GM18867 (cell line): ENCODE measurements at regions not wholly inside any gene's neighbourhood (a gene's known extent, or its start where the extent isn't known, plus 50 kb on each side); places are given as distances from the start of the nearest gene placed in this dataset.

Source experiments
- ATAC-seq: cut with Tn5 transposase; IDR thresholded peaks from one replicate; pipeline ENCODE4 v1.9.1; 2021; ENCODE audit warnings: mild to moderate bottlenecking, moderate library complexity; ENCODE audit not compliant: unreplicated experiment

DNA sequence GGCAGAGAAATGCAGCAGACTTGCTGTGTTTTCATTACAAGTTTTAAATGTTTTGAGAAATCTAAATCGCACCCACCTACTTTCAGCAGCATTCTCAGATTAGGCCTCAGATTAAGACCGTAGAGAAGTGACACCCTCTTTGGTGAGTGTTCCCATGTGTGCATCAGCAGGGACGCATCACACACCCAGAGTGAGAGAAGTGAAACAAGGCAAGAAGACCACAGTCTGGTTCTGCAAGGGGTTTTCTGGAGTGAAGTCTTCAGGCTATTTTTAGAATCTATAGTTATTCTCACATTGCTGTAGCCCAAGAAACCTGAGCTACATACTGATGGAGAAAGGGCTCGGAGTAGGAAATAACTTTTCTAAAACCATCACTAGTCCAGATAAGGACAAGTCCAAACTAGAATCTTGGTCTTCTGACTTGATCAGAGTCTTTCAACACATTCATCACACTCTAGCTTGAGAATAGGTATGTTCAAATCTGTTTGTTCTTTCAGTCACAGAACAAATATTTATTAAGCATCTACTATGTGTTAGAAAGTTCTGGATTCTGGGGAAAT is 1216.6 kb upstream of the PIK3C3 start:
- peak; percentile 79 for ATAC-seq

DNA sequence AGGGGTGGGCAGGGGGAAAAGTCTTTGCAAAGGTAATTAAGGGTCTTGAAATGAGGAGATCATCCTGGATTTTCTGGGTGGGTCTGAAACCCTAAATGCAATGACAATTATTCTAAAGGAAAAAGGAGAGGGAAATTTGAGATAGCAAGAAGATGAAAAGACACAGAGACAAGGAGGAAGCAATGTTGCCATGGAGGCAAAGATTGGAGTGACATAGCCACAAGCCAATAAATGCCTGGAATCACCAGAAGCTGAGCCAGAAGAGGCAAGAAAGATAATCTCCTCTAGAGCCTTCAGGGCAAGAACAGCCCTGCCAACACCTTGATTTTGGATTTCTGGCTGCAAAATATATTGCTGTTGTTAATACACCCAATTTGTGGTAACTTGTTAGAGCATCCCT is 1246.3 kb upstream of the PIK3C3 start:
- ATAC-seq, result no peak

DNA sequence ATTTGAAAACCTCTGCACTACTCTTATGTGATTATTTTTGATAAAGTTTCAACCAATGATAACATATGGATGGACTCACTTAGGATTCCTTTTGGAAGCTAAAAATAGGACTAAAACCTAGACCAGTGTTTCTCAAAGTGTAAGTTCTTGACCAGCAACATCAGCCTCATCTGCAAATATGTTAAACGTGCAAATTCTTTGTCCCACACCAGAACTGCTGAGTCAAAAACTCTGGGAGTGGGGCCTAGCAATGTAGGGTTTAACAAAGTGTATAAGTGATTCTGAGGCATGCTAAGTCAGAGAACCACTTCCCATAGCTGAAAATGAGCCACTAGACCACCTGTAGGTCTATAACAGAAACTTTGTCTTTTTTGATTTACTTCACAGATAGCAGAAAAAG is 1247.2 kb upstream of the PIK3C3 start:
- no peak for ATAC-seq

- ATAC-seq, result no peak
Measured at GRCh38 chr18:40698129-40698528, 1256.9 kb upstream of the PIK3C3 start.

- ATAC-seq, result no peak
Measured at GRCh38 chr18:40695526-40695925, 1259.5 kb upstream of the PIK3C3 start.

GRCh38 chr18:40692871-40693270 is 1262.2 kb upstream of the PIK3C3 start:
- ATAC-seq, result no peak

DNA sequence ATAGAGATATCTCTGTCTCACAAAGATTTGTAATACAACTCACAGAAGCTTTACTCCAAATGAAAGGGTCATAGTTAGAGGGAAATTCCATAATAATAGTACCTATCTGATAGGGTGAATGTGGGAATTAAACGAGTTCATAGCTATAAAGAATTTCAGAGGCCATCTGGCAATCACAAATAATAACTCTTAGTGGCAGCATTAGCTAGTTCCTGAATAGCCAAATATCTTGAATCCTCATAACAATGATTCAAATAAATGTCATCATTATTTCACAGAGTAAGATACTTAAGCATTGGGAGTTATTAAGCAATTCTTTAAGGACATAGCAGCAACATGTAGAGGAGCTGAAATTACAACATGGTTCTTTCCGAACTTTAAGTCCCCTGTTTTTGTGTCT is 1265.0 kb upstream of the PIK3C3 start:
- no peak for ATAC-seq

GRCh38 chr18:40687399-40687798 is 1267.6 kb upstream of the PIK3C3 start:
- no peak for ATAC-seq

GRCh38 chr18:40686836-40687235 is 1268.2 kb upstream of the PIK3C3 start:
- no peak for ATAC-seq

DNA sequence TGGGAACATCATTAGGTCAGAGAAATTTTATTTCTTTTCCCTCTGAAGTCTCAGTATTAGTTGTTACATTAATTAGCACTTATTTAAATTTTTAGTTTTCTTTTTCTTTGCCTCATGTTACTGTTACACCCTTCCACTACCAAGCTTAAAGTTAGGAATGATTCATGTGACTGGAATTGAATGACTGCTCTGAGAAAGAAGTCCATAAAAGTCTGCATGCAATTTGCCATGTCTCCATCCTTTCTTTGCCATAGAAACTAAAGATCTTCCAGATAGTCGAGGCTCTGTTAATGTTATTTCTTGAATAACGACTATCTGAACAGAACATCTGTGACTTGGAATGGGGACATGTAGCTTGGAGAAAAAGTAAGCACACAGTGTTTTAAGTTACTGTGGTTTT is 1269.8 kb upstream of the PIK3C3 start:
- no peak for ATAC-seq

- ATAC-seq, result no peak
Measured at GRCh38 chr18:40678318-40678717, 1276.7 kb upstream of the PIK3C3 start.

- ATAC-seq, result no peak
Measured at GRCh38 chr18:40676668-40677067, 1278.4 kb upstream of the PIK3C3 start.

DNA sequence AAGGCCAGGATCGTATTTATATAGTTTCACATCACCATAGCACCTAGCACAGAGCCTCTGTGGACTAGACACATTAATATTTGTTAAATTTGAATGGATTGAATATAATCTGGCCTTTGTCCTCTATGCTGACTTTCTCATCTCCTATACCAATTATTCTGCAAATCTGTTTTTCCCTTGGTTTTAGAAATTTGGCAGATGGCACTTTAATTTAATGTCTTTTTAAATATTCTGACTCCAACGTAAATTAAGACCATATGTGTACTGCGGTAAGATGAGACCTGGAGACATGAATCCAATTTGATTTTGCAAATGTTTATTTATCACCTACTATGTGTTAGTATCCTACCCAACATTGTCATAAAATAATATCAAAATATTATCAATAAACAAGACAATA is 1281.9 kb upstream of the PIK3C3 start:
- no peak for ATAC-seq

DNA sequence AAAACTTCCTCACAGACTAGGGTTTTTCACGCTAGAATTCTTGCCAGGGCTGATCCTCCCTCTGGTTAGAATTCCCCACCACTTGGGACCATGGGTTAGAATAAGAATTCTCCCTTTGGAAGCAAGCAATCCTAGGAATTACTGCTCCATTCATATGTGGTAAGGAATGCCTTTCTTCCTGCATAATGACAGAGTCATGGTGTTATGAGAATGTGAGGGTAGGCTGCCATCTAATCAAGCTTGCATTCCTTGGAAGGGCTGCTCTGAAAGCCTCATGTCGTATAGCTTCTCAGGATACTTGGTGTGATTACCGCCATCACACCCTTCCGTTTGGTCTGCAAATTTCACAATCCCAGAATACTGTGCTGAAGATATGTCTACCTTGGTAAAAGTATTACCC is 1282.4 kb upstream of the PIK3C3 start:
- no peak for ATAC-seq

- no peak for ATAC-seq
Measured at GRCh38 chr18:40670668-40671375, 1284.2 kb upstream of the PIK3C3 start.

DNA sequence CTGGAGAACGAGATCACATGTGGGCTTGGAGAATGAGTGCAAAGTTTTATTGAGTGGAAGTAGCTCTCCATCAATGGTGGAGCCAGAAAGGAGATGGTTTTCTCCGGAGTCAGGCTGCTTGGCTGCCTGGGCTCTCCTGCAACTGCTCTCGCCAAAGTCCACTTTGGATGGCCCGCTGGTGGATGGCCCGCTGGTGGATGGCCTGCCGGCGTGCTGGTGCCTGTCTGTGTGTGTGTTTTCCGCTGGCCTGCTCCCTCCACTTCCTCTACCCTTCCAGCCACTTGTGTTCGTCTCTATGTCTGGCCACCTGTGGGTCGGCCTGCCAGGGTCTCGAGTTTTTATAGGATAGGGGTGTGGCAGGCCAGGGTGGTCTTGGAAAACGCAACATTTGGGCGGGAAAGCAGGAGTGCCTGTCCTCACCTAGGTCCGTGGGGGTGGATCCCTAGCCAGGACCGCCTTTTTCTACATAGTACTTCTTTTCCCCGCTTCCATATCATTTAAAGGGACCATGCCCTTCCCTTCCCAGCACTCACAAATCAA is 1292.1 kb upstream of the PIK3C3 start:
- ATAC-seq, result no peak

DNA sequence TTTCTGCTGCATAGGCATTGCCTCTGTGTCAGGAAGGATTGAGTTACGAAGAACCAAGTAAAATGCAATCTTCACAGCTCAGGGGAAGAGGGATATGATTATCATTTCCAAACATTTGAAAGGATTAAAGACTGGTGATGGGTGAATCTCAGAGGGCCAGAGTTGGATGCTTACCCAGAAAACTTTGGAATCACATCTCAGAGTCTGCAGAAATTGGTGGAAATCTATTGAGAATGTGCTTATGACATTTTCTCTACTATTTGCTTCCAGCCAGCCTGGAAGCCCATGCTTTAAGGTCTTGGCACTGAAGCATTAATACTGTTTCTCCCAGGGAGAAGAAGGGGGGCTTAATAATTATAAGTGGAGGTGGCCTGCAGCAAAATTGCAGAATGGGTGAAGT is 1301.4 kb upstream of the PIK3C3 start:
- ATAC-seq, result no peak

DNA sequence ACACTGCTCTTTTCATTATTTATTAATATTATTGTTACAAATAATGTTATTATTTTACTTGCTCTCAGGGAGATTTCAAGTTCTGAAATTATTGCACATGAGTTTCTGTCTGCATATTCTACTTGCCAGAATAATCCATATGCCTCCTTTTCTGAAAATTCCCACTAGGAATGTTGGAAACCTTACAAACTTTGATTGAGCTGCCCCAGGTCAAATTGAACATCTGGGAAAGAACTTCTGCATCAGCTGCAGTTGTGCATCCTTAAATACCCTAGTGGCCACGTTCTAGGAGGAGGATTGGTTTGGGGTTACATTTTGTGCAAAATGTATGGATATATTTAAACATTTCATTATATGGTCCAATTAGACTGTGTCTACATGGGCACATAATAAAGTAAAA is 1302.7 kb upstream of the PIK3C3 start:
- ATAC-seq, result no peak

DNA sequence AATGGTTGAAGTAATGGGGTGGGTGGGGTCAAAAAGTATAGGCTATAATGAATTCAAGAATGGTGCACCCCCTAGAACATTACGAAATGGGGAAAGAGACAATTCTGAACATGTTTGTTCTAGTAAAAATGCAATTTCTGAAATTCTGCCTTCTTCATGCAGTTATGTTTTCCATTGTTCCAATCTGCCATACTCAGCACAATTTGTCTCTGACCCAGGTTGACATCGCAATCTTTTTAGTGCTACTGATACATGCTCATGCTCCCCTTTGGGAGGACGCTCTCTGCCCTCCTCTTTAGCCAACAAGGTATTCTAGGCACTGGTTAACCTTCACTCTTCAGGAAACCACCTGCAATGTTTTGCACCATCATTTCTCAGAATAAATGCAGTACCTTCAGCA is 1303.9 kb upstream of the PIK3C3 start:
- no peak for ATAC-seq

GRCh38 chr18:40642692-40643229 is 1312.3 kb upstream of the PIK3C3 start:
- no peak for ATAC-seq

- ATAC-seq, result no peak
Measured at GRCh38 chr18:40631319-40631718, 1323.7 kb upstream of the PIK3C3 start.

DNA sequence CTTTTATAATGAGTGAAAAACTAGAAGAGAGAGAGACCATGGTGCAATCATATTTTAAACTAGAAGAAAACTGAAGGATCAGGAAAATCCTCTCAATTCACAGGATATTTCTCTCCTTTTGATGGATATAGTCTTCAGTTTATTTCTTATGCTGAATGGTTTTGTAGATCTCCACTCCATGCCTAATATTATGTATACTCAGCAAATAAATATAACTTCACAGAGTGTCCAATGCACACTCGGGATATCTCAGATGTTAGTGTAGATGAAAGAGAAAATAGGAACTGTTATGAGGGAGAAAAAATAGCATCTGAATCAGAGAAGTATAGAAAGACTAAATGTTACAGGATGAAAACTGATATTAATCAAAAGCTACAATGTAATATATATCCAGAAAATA is 1324.5 kb upstream of the PIK3C3 start:
- ATAC-seq, result no peak
